Stomach (tissue), 8 donors: ENCODE measurements at regions not wholly inside any gene's neighbourhood (a gene's known extent, or its start where the extent isn't known, plus 50 kb on each side); places are given as distances from the start of the nearest gene placed in this dataset.

ENCODE experiments used
- DNase-seq, 2 donors: peaks; one replicate each; pipeline versions ENCODE4 v3.0.0 to v3.0.0-alpha.2; 2013 to 2019
- H3K27ac ChIP-seq, 5 donors: fragments of 200-600 bp in 4 of 5; sonication (generic) in 4 of 5; one replicate each; pipeline ENCODE4 v1.5.1; 2013 to 2019; ENCODE audit warnings: mild to moderate bottlenecking in 1 of 5, moderate library complexity in 1 of 5
- H3K27me3 ChIP-seq, 3 donors: fragments of 200-600 bp; sonication (generic); one replicate each; pipeline ENCODE4 v1.5.1; 2017 to 2019; ENCODE audit warnings: mixed run types in 1 of 3
- H3K36me3 ChIP-seq, 4 donors: fragments of 200-600 bp; sonication (generic); 1 replicate in 3 of 4; 2 replicates in 1 of 4; pipeline ENCODE4 v1.5.1; 2016 to 2019
- H3K4me1 ChIP-seq, 4 donors: fragments of 200-600 bp; sonication (generic); one replicate each; pipeline ENCODE4 v1.5.1; 2016 to 2019
- H3K4me3 ChIP-seq, 4 donors: fragments of 200-600 bp; sonication (generic) in 3 of 4; one replicate each; pipeline ENCODE4 v1.5.1; 2016 to 2019; ENCODE audit warnings: mild to moderate bottlenecking in 1 of 4
- H3K9me3 ChIP-seq, 4 donors: fragments of 200-600 bp; sonication (generic); one replicate each; pipeline ENCODE4 v1.5.1; 2016 to 2019
- EP300 ChIP-seq: sonication (generic); formaldehyde crosslinking; IDR thresholded peaks from one replicate; pipeline ENCODE4 v1.6.1; 2017; ENCODE audit warnings: antibody characterized with exemption
- POLR2A ChIP-seq, 4 donors: fragments of 450-650 bp; IDR thresholded peaks; one replicate each; pipeline ENCODE4 v1.6.1; 2016; ENCODE audit warnings: antibody characterized with exemption in 4 of 4, control low read depth in 2 of 4, mild to moderate bottlenecking in 1 of 4, moderate library complexity in 1 of 4
- POLR2AphosphoS5 ChIP-seq, 3 donors: sonication (generic); formaldehyde crosslinking; IDR thresholded peaks; one replicate each; pipeline ENCODE4 v1.6.1; 2016; ENCODE audit warnings: antibody characterized with exemption in 3 of 3
- WGBS, 5 donors: extraction: QIAGEN DNeasy Blood & Tissue Kit in 3 of 5; methylation state at CpG; one replicate each; pipeline versions ENCODE4 v1.1.5 to v1.1.7; 2013 to 2018; 5-methylcytosine and 5-hydroxymethylcytosine counted together
- intact Hi-C: fragments of 100-400 bp; cut with DNase I; formaldehyde crosslinking; loops from one replicate; pipeline ENCODE4 v1.15.1; 2023; ENCODE audit warnings: low total_unique reads
- TF ChIP-seq, protein P1 (sequence below), 7 experiments: fragments of 450-650 bp in 4 of 7; fragments of 200-600 bp in 3 of 7; sonication (generic) in 3 of 7; IDR thresholded peaks; one replicate each; pipeline ENCODE4 v1.5.1; 2016 to 2019; ENCODE audit warnings: antibody characterized with exemption in 7 of 7, control low read depth in 2 of 7, mild to moderate bottlenecking in 1 of 7
- donor health status: healthy with polysubstance abuse.
- donor health status: Bipolar disorder and iron deficiency.
- donor health status: healthy.

DNA sequence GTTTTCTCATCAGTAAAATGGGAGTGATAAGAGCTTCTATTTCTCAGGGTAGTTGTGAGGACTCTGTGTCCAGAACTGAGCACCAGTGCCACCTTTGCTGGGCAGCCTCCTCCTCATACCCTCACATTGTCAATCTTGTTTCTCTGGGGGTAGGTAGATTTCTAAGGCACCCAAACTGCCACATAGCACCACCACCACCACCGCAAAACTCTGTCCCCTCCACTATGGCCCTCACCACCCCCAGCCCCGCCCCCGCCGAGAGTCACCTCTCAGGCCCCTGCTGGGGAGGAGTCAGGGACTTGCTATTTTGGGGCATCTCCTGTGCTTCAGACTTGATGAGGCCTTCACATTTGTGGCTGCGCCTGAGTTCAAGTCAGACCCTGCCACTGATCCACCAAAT lies 549.2 kb downstream of the PTPRU start:
- H3K4me1 ChIP-seq, result no peaks in the 10 kb centered on the region
- no peaks in the 10 kb centered on the region for H3K36me3 ChIP-seq
- peaks cover 0 to 53% (median 3%) of the 10 kb centered on the region in 3 donors for H3K27me3 ChIP-seq
- no peak overlapping the region for H3K27ac ChIP-seq
- no peak for DNase-seq
- H3K9me3 ChIP-seq, result no peaks in the 10 kb centered on the region
- intact Hi-C loops, result no loop called here
- WGBS, 5 donors, result 78 to 90% (median 87%) methylated on average over 4 to 5 of the region's 5 CpGs
- TF ChIP-seq POLR2AphosphoS5 (IDR thresholded peaks at IDR 0.05), result no peak
- no peak for TF ChIP-seq POLR2A (IDR thresholded peaks at IDR 0.05)
- TF ChIP-seq, protein P1, sequence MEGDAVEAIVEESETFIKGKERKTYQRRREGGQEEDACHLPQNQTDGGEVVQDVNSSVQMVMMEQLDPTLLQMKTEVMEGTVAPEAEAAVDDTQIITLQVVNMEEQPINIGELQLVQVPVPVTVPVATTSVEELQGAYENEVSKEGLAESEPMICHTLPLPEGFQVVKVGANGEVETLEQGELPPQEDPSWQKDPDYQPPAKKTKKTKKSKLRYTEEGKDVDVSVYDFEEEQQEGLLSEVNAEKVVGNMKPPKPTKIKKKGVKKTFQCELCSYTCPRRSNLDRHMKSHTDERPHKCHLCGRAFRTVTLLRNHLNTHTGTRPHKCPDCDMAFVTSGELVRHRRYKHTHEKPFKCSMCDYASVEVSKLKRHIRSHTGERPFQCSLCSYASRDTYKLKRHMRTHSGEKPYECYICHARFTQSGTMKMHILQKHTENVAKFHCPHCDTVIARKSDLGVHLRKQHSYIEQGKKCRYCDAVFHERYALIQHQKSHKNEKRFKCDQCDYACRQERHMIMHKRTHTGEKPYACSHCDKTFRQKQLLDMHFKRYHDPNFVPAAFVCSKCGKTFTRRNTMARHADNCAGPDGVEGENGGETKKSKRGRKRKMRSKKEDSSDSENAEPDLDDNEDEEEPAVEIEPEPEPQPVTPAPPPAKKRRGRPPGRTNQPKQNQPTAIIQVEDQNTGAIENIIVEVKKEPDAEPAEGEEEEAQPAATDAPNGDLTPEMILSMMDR (IDR thresholded peaks at IDR 0.05), result no peak
- no peak for TF ChIP-seq EP300
- H3K4me3 ChIP-seq, result no peak overlapping the region

DNA sequence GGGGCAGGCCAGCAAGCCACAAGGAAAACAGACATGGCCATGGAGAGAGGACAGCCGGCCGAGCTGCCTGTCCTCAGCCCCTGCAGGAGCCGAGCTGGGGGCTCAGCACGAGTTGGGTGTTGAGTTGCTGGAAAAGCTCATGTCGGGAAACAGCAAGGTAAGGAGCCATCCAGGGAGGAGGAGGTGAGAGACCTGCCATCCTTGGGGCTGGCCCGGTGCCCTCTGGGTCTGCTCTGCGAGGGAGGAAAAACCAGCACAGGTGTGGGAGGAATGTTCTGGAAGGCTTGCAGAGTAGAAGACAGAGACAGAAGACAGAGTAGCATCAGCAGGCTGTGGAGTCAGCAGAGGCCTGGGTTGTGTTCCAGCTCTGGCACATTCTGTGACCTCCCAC lies 548.8 kb downstream of the PTPRU start:
- 56 to 79% (median 68%) methylated on average over 7 of the region's 7 CpGs for WGBS, 5 donors
- peaks cover 0 to 54% (median 3%) of the 10 kb centered on the region in 3 donors for H3K27me3 ChIP-seq
- DNase-seq, result no peak
- no peak overlapping the region for H3K27ac ChIP-seq
- intact Hi-C loops, result no loop called here
- no peak overlapping the region for H3K4me3 ChIP-seq
- TF ChIP-seq EP300 (no peak), POLR2AphosphoS5 (IDR thresholded peaks at IDR 0.05) (no peak), POLR2A (IDR thresholded peaks at IDR 0.05) (no peak)
- TF ChIP-seq, protein P1 (IDR thresholded peaks at IDR 0.05), result no peak
- no peaks in the 10 kb centered on the region for H3K4me1 ChIP-seq
- H3K36me3 ChIP-seq, result no peaks in the 10 kb centered on the region
- H3K9me3 ChIP-seq, result no peaks in the 10 kb centered on the region

DNA sequence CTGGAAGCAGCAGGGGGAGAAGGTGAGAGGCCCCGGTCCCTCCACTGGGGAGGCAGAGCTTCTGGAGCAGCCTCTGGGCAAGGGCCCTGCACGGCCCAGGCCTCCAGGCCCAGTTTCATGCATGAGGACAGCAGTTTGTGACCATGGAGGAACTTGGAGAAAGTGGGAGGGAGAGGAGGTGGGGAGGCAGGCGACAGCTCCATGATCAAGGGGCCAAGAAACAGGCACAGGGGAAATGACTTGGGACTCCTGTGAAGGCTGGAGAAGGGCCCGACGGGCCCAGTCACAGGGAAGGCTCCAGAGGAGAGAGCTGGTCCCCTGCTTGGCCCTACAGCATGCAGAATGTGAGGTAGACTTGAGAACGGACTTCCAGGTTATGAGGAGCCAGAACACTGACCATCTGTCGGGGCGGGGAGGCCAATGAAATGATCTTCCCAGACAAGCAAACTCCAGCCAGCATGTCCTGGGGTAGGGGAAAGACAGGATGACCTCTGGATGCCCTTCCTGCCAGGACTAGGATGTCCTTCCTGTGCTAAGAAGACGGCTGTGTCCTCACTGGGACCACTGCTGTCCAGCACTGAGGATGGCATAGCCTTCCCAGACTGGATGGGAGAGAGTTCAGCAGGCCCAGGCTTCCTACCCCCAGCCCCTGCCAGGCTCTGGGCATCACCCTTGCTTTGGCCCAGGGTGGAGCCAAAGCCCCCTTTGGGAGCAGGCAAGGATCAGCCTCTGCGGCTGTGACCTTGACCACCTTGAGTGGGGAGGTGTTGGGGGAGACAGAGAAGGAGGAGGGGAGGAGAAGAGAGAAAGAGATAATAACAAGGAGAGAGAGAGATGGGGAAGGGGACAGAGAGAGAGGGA lies 548.2 kb downstream of the PTPRU start:
- 60 to 69% (median 67%) methylated on average over 9 to 10 of the region's 10 CpGs for WGBS, 5 donors
- H3K4me1 ChIP-seq, result no peaks in the 10 kb centered on the region
- H3K27me3 ChIP-seq, result peaks cover 0 to 54% (median 3%) of the 10 kb centered on the region in 3 donors
- no peaks in the 10 kb centered on the region for H3K36me3 ChIP-seq
- H3K9me3 ChIP-seq, result peaks cover 0 to 5% (median 0%) of the 10 kb centered on the region in 4 donors
- no peak overlapping the region for H3K4me3 ChIP-seq
- intact Hi-C loops, result no loop called here
- no peak overlapping the region for H3K27ac ChIP-seq
- no peak for DNase-seq
- TF ChIP-seq POLR2AphosphoS5 (IDR thresholded peaks at IDR 0.05) (no peak), POLR2A (IDR thresholded peaks at IDR 0.05) (no peak), EP300 (no peak)
- TF ChIP-seq, protein P1 (IDR thresholded peaks at IDR 0.05), result no peak

DNA sequence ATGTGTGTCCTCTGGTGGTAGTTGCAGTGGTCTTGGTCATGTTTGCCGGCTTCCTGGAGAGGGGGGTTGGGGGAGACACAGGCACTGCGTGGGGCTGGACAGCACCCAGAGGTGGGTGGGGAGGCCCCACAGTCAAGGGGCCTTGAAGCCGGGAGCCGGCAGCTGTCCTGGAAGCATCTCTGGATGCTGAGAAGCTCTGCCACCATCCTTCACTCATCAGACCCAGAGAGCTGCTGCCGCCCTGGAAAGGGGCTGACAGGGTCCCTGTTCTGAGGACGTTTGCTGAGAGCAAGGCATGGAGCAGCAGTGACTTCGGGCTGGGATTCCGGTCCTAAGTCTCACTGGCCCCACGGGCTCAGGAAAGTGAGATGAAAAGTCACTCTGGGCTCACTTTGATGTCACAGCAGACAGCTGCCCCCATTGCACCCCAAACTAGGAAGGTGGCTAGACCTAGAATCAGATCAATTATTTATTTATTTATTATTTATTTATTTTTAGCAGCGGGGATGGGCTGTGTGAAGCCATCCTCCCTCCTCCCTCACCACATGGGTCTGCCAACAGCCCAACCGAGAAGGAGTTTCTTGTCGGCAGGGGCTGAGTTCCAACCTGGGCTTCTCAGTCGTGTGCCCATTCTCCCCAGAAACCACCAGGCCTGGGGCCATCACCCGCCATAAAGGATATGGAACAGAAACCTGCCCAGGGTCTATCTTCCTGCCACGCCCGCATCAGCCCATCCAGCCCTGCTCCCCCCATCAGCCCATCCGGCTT lies 547.4 kb downstream of the PTPRU start:
- WGBS, 5 donors, result 69 to 80% (median 72%) methylated on average over 12 to 17 of the region's 17 CpGs
- Histone ChIP-seq H3K27me3 (peaks cover 0 to 59% (median 3%) of the 10 kb centered on the region in 3 donors), H3K4me1 (no peaks in the 10 kb centered on the region), H3K4me3 (no peak overlapping the region), H3K9me3 (peaks cover 0 to 10% (median 0%) of the 10 kb centered on the region in 4 donors), H3K27ac (no peak overlapping the region), H3K36me3 (no peaks in the 10 kb centered on the region)
- intact Hi-C loops, result no loop called here
- TF ChIP-seq, protein P1 (IDR thresholded peaks at IDR 0.05), result no peak
- TF ChIP-seq POLR2A (IDR thresholded peaks at IDR 0.05), result no peak
- no peak for TF ChIP-seq POLR2AphosphoS5 (IDR thresholded peaks at IDR 0.05)
- no peak for TF ChIP-seq EP300
- no peak for DNase-seq
